Tibial artery (tissue), 4 donors: ENCODE measurements at regions not wholly inside any gene's neighbourhood (a gene's known extent, or its start where the extent isn't known, plus 50 kb on each side); places are given as distances from the start of the nearest gene placed in this dataset.

Source experiments
- DNase-seq, 2 donors: peaks; one replicate each; pipeline ENCODE4 v3.0.0-alpha.2; 2019
- H3K27ac ChIP-seq, 2 donors: fragments of 200-600 bp; sonication (generic) in 1 of 2; 1 replicate in 1 of 2; 2 replicates in 1 of 2; pipeline ENCODE4 v1.5.1; 2018 to 2019; ENCODE audit warnings: mild to moderate bottlenecking in 1 of 2
- H3K27me3 ChIP-seq, 2 donors: fragments of 200-600 bp; sonication (generic) in 1 of 2; one replicate each; pipeline versions ENCODE4 v1.5.1 to v1.6.0; 2016 to 2019
- H3K36me3 ChIP-seq, 3 donors: fragments of 200-600 bp; sonication (generic) in 2 of 3; one replicate each; pipeline ENCODE4 v1.5.1; 2016 to 2019; ENCODE audit warnings: mild to moderate bottlenecking in 2 of 3
- H3K4me1 ChIP-seq, 4 donors: fragments of 200-600 bp; sonication (generic) in 2 of 4; 1 replicate in 3 of 4; 2 replicates in 1 of 4; pipeline ENCODE4 v1.5.1; 2016 to 2019
- H3K4me3 ChIP-seq, 2 donors: fragments of 200-600 bp; sonication (generic) in 1 of 2; 1 replicate in 1 of 2; 2 replicates in 1 of 2; pipeline ENCODE4 v1.5.1; 2018 to 2019; ENCODE audit warnings: mild to moderate bottlenecking in 2 of 2
- H3K9me3 ChIP-seq, 3 donors: fragments of 200-600 bp; sonication (generic) in 1 of 3; one replicate each; pipeline ENCODE4 v1.5.1; 2016 to 2019
- CTCF ChIP-seq, 2 experiments: fragments of 200-600 bp in 1 of 2; fragments of 450-650 bp in 1 of 2; IDR thresholded peaks; one replicate each; pipeline ENCODE4 v1.5.1; 2017 to 2019; ENCODE audit warnings: antibody characterized with exemption in 2 of 2, mild to moderate bottlenecking in 1 of 2, moderate library complexity in 1 of 2
- intact Hi-C: fragments of 100-400 bp; cut with DNase I; formaldehyde crosslinking; loops from one replicate; pipeline ENCODE4 v1.15.0; 2023; ENCODE audit warnings: low total_unique reads

- Histone ChIP-seq H3K4me1 (no peaks in the 10 kb centered on the region), H3K9me3 (no peaks in the 10 kb centered on the region), H3K27me3 (no peaks in the 10 kb centered on the region), H3K27ac (no peak overlapping the region), H3K36me3 (no peaks in the 10 kb centered on the region), H3K4me3 (no peak overlapping the region)
- intact Hi-C loops: no loop called here
- TF ChIP-seq CTCF (IDR thresholded peaks at IDR 0.05): no peak
- no peak for DNase-seq
These were observed 644.6 kb upstream of the CHORDC1 start for GRCh38 chr11:90867416-90867815.

GRCh38 chr11:90856790-90857189, 633.9 kb upstream of the CHORDC1 start:
- intact Hi-C loops: no loop called here
- Histone ChIP-seq H3K27me3 (no peaks in the 10 kb centered on the region), H3K9me3 (no peaks in the 10 kb centered on the region), H3K4me1 (no peaks in the 10 kb centered on the region), H3K27ac (no peak overlapping the region), H3K36me3 (no peaks in the 10 kb centered on the region), H3K4me3 (no peak overlapping the region)
- DNase-seq: no peak
- no peak for TF ChIP-seq CTCF (IDR thresholded peaks at IDR 0.05)

- Histone ChIP-seq H3K4me1 (no peaks in the 10 kb centered on the region), H3K36me3 (no peaks in the 10 kb centered on the region), H3K27ac (no peak overlapping the region), H3K4me3 (no peak overlapping the region), H3K27me3 (no peaks in the 10 kb centered on the region), H3K9me3 (no peaks in the 10 kb centered on the region)
- intact Hi-C loops: no loop called here
- TF ChIP-seq CTCF (IDR thresholded peaks at IDR 0.05): no peak
- DNase-seq: no peak
These were observed 632.7 kb upstream of the CHORDC1 start for GRCh38 chr11:90855531-90855930.

- no peak overlapping the region for H3K27ac ChIP-seq
- H3K9me3 ChIP-seq: no peaks in the 10 kb centered on the region
- H3K4me1 ChIP-seq: no peaks in the 10 kb centered on the region
- H3K36me3 ChIP-seq: no peaks in the 10 kb centered on the region
- no peak for TF ChIP-seq CTCF (IDR thresholded peaks at IDR 0.05)
- no peaks in the 10 kb centered on the region for H3K27me3 ChIP-seq
- intact Hi-C loops: no loop called here
- DNase-seq: no peak
- H3K4me3 ChIP-seq: no peak overlapping the region
These were observed 628.3 kb upstream of the CHORDC1 start for GRCh38 chr11:90851196-90851595.

GRCh38 chr11:90849312-90849711, 626.5 kb upstream of the CHORDC1 start:
- DNase-seq: no peak
- no peaks in the 10 kb centered on the region for H3K36me3 ChIP-seq
- no peaks in the 10 kb centered on the region for H3K27me3 ChIP-seq
- H3K27ac ChIP-seq: no peak overlapping the region
- H3K9me3 ChIP-seq: no peaks in the 10 kb centered on the region
- intact Hi-C loops: no loop called here
- no peaks in the 10 kb centered on the region for H3K4me1 ChIP-seq
- no peak for TF ChIP-seq CTCF (IDR thresholded peaks at IDR 0.05)
- H3K4me3 ChIP-seq: no peak overlapping the region

- Histone ChIP-seq H3K4me3 (no peak overlapping the region), H3K27ac (no peak overlapping the region), H3K9me3 (no peaks in the 10 kb centered on the region), H3K4me1 (no peaks in the 10 kb centered on the region), H3K27me3 (no peaks in the 10 kb centered on the region), H3K36me3 (no peaks in the 10 kb centered on the region)
- no peak for DNase-seq
- no peak for TF ChIP-seq CTCF (IDR thresholded peaks at IDR 0.05)
- intact Hi-C loops: no loop called here
These were observed 624.5 kb upstream of the CHORDC1 start for GRCh38 chr11:90847268-90847886.
